ENCODE measurements at regions not wholly inside any gene's neighbourhood (a gene's known extent, or its start where the extent isn't known, plus 50 kb on each side); places are given as distances from the start of the nearest gene placed in this dataset.
"Not testable (repeated sequence)": the region's sequence is repeated elsewhere in the genome, so short reads cannot be mapped to it uniquely, and the experiment has no call there.

GRCh38 chr2:8561692-8562091 is 120.2 kb upstream of the ID2 start:
- not testable (repeated sequence) for DNase-seq (ENCODE audit: low spot score)

DNA sequence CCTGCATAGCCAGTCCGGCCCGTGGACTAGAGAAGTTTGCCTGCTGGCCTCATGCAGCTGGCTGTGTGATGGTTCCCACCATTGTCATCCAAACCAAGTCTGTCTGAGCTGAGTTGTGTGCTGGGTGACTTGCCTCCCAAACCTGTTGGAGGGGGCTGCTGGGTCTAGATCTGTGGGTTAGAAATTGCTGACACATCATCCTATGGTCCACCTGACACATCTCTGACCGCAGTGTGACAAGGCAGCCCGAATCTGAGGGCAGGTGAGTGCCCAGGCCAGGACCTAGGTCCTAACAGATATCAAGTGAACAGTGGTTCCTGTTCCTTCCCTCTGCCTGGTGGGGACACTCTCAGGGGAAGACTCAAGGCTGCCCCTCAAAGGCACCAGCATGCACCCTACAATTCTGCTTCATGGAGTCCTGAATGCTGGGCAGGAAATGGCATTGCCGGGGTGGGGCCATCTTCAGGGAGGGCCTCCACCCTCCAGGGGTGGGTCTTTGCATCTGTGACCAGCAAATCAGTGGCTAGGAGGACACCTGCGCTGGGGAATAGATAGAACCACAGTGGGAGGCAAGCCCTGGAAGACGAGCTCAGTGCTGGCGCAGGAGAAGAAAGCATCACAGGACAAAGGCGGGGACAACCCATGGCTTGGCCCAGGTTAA is 117.9 kb upstream of the ID2 start:
- no peak for DNase-seq (ENCODE audit: low spot score)

DNA sequence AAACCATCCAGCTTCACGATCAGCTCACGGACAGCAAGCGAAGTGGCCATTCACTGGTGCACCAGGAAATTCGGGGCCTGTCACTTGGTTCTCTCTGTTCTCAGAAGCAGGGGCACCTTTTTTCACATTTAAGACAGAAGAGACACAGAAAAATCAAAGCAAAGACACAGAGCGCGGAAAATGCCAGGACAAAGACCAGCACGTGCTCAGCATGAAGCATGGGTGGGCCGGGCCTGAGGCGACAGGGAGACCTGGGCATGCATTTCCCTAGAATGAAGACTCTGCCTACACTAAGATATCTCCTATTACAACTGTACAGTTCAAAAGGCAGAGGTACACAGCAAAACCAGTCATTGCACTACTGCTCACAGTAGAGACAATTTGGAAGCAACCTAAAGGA is 117.4 kb upstream of the ID2 start:
- no peak for DNase-seq (ENCODE audit: low spot score)

DNA sequence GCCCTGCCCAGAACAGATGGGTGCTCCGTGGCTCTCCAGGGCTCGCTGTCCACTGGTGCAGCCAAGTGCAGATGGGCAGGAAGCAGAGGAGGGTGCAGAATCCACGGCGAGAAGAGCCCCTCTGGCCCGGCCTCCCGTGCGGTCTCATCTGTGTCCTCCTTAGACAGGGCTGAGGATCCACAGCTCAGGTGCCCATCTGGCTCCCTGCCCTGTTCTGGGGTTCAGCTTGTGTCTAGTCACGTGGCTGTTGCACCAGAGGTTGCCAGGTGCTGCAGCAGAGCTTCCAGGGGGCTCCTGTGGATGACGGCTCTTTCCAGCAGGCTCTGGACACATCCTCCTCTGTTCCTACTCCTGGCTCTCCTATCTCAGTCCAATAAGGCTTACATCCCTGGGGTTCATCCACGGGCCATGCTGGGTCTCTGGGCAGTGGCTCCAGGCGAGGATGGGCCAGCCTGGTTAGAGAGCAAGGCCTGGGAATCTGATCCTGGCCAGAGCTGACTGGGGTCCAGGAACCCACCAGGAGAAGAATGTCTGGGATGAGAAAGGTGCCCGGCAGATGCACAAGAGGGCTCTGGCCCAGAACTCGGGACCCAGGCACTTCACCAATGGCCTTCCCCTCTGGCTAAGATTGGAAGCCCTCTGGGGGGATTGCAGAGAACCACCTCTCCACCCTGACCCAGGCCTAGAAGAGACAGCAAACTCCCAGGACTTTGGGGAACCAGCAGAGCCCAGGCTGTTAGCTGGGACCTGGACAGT is 116.3 kb upstream of the ID2 start:
- no peak for DNase-seq (ENCODE audit: low spot score)

- DNase-seq (ENCODE audit: low spot score), result no peak
Observed at GRCh38 chr2:8566155-8566670, 115.6 kb upstream of the ID2 start.

DNA sequence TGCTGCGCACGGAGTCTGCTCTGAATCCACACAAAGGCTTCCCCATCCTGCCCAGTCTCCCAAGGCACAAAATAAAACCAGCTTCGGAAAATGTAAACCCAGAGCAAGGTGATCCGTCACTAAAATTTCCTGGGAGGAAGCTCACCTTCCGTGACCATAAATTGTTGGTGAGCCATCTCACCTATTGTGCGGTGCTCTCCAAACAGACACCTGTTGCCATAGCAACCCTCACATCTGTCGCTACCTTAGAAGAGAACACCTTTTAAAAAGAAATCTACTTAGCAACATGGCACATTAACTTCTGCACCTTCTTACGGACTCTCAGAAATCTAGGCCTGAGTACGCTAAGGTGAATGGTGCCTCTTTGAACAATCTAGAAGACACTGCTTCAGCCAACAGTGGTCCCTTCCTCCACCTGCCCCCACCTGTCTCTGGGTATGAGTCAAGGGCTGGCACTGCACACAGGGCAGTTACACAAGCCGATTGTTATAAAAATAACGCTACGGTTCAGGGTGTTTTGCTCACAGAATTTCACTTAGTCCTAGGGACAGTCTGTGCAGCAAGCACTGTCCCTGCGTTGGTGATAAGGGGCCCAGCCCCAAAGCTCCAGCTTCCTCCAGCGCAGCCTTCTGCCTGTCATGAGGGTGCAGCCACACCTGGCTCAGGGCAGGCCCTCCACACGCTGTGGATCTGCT is 114.9 kb upstream of the ID2 start:
- no peak for DNase-seq (ENCODE audit: low spot score)

DNA sequence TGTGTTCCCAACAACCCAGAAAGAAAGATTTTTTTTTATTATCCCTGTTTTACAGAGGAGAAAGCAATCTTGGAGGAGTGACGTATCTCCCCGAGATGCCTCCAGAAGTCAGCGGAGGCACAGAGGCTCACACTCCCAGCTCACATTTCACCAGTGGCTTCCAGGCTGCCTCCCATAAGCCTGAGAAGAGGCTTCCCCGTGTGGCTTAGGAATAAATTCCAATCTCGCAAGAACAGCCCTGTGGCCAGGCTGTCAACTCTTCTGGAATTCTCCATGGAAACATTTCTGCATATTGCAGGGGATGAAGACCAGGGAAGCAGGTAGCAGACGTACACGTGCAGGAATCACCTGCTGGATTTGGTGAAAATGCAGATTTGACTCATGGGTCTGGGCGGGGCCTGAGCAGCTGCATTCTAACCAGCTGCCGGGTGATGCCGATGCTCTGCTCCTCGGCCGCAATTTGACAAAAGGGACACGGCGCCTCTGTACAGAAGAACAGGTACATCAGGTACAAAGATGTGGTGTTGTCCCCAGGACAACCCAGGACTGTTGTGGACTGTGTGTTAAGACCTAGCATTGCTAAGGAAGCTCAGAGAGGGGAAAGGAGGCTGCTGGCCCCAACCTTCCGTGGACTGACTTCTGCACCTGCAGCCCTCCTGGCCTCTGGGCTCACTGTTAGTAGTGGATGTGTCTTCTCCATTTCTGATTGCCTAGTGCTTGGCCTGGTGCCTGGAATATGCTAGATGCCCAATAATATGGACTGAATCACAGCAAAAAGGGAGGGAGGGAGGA is 114.2 kb upstream of the ID2 start:
- peak; percentile 61 for DNase-seq (ENCODE audit: low spot score)

GRCh38 chr2:8568543-8569302 is 113.1 kb upstream of the ID2 start:
- DNase-seq (ENCODE audit: low spot score), result no peak

DNA sequence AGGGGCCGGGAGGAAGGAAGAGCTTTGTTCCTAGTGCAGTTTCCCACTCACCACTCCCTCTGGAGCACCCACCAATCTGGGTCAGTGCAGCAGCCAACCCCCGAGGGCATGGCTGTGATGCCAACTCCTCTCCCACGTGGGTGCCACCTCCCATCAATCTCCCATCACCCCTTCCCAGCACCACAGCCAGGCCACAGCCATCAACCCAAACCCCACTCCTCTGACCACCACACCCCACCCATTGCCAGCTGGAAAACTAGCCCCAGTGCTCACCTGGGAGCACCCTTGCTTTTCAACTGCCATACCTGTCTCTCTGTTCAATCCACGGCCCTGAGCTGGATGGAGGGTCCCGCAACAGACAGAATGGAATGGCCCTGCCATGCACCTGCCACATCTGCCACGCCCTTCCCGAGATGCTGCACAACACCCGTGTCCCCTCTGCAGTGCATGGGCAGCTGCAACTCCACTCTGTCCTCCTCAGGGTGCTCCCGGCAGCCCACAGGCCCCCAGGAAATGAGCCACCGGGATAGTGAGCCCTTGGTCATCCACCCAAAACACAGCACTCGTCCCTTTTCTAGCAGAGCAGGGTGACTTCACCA is 112.4 kb upstream of the ID2 start:
- DNase-seq (ENCODE audit: low spot score), result no peak

- no peak for DNase-seq (ENCODE audit: low spot score)
Observed at GRCh38 chr2:8570637-8571036, 111.2 kb upstream of the ID2 start.

GRCh38 chr2:8571301-8571791 is 110.5 kb upstream of the ID2 start:
- no peak for DNase-seq (ENCODE audit: low spot score)

DNA sequence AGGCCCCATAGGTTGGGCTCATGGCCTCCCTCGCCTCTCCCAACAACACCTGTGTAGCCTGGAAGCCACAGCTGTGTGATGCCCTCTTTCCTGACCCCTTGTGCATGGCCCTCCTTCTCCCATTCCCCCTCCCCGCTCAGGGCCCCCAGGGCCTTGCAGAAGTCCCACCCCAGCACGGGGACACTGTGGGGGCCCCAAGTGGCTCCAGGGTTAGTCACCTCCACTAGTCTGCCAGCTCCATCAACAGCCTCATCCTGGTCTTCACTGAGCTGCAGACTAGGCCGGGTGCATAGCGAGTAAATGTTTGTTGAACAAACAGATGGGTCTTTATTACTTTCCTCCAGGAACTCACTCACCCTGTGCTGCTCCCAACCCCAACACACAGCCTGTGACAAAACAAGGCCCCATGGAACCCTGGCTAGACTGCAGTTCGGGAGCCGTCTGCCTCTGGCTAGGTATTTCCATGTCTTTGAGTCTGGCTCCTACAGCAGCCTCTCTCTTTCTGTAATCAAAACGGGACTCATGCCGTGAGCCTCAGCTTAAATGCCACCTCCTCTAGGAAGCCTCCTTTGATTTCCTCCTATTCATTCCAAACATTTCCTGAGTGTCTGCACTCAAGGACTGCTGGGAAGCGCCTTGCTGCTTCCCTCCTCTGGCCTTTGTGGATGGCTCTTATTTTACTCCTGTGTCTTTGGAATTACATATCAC is 109.9 kb upstream of the ID2 start:
- no peak for DNase-seq (ENCODE audit: low spot score)

- no peak for DNase-seq (ENCODE audit: low spot score)
Observed at GRCh38 chr2:8572712-8573233, 109.1 kb upstream of the ID2 start.

DNA sequence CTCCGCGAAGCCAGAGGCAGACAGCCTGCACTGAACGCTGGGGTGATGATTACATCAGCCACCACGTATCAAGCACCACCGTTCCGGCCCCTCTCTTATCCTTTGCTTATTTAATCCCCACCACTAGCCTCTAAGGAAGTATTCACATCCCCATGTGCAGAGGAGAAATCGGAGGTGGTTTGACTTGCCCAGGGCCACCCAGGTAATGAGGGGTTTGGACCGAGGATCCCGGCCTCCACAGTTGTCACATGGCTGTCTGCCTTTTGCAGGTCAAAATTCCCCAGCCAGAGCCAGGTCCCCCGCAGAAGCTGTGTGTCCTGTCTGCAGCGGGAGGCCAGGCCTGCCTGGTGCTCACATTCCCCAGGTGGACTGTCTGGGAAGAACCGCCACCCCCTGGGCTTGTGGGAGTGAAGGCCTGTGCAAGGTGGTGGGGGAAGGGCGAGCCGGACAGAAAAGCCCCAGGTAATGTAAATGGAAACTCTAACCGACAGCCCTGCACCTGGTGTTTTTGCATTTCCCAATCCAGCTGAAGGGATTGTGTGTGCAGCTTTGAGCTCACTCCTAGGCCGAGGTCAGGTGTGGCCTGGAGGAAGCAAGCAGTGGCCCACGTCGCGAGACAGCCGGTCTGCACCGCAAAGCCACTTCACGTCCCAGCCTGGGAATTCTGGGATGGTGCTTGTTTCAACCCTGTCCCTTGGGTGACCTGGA is 108.5 kb upstream of the ID2 start:
- DNase-seq (ENCODE audit: low spot score), result no peak

GRCh38 chr2:8573942-8574195 is 108.0 kb upstream of the ID2 start:
- no peak for DNase-seq (ENCODE audit: low spot score)

GRCh38 chr2:8574196-8575037 is 107.4 kb upstream of the ID2 start:
- no peak for DNase-seq (ENCODE audit: low spot score)

DNA sequence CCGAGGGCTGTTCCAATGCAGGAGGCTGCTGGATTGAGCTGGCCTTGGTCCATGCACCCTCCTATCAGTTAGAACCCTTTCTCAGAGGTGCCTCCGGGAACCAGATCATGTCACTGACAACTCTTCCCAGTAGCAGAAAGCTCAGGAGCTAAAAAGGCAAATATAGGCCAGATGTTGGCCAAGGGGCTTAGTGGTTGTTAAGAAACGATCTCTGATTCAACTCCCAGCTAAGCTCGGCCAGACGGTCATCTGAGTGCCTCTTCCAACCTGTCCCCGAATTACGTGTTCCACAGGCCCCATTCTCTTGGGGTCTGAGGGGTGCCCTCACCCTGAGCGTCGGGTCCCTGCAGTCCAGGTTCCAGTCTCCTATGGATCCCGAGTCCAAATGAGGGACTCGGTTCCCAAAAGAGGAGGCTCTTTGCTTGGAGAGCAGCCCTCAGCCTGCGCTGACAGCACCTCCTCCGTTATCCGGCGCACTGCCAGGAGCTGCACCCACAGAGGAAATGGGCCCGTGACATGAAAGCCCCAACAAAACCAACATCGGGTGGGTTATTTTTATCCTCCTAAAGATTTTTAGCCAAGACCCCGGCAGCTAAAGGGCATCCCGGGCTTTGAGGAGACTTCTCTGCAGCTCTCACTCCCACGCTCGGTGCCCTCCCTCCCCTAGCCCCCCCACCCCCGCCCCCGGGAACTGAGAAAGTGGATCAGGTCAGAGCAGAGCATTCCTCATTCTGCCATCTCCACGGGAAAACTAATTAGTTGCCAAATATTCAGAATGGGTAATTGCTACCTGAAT is 106.6 kb upstream of the ID2 start:
- peak; percentile 63 for DNase-seq (ENCODE audit: low spot score)
